Endothelial cell of umbilical vein (primary cell): ENCODE measurements at regions not wholly inside any gene's neighbourhood (a gene's known extent, or its start where the extent isn't known, plus 50 kb on each side); places are given as distances from the start of the nearest gene placed in this dataset.

Experiments
- BruUV-seq: library from RNA; stranded (reverse); fragments of 400-500 nt; replicated peaks from 2 replicates; lab custom pipeline; 2021; lab: Mats Ljungman, UMichigan
- CTCF ChIA-PET: fragments of 300-600, 350-600 bp; sonication (Branson Sonifier 250); formaldehyde crosslinking; loops from one replicate; lab custom pipeline; 2021; ENCODE audit warnings: antibody characterized with exemption, inconsistent platforms; lab: Charles Lee
- POLR2A ChIA-PET: fragments of 300-600, 350-600 bp; sonication (Branson Sonifier 250); formaldehyde crosslinking; loops from one replicate; lab custom pipeline; 2021; ENCODE audit warnings: antibody characterized with exemption, inconsistent platforms; lab: Charles Lee
- DNase-seq: peaks from one replicate; pipeline ENCODE4 v3.0.0-alpha.2; 2011; ENCODE audit warnings: low read depth, low spot score
- FAIRE-seq: peaks from 2 replicates; lab custom pipeline; 2011; peaks lifted over from hg19 to GRCh38; lab: Jason Lieb, UNC
- H2AFZ ChIP-seq: 2 replicates; pipeline ENCODE4 v1.6.0; 2012; ENCODE audit warnings: low read depth, low read length, control low read depth, inconsistent platforms
- H3K27ac ChIP-seq: 2 replicates; pipeline ENCODE4 v1.5.1; 2011; ENCODE audit warnings: low read depth, mild to moderate bottlenecking, control low read depth, low read length, moderate library complexity; ENCODE audit not compliant: insufficient read depth
- H3K27me3 ChIP-seq, 2 experiments: 2 replicates each; pipeline versions ENCODE4 v1.6.0 to v1.6.1; 2011; ENCODE audit warnings: low read length in 2 of 2, mixed read lengths in 1 of 2; ENCODE audit not compliant: control insufficient read depth in 2 of 2, insufficient read depth in 2 of 2
- H3K36me3 ChIP-seq, 2 experiments: 2 replicates in 1 of 2; 3 replicates in 1 of 2; pipeline ENCODE4 v1.5.1; 2011; ENCODE audit warnings: low read length in 2 of 2, mild to moderate bottlenecking in 1 of 2, moderate library complexity in 1 of 2; ENCODE audit not compliant: control insufficient read depth in 2 of 2, insufficient read depth in 2 of 2; ENCODE audit errors: extremely low read depth in 1 of 2
- H3K4me1 ChIP-seq: 3 replicates; pipeline ENCODE4 v1.5.1; 2011; ENCODE audit warnings: mild to moderate bottlenecking, low read length; ENCODE audit not compliant: control insufficient read depth, insufficient read depth; ENCODE audit errors: extremely low read depth
- H3K4me2 ChIP-seq: 2 replicates; pipeline ENCODE4 v1.6.1; 2011; ENCODE audit warnings: low read length, control low read depth, mixed read lengths; ENCODE audit not compliant: insufficient read depth
- H3K4me3 ChIP-seq, 3 experiments: fragments of 200-600 bp in 1 of 3; sonication (generic), shearing (Covaris generic) in 1 of 3; replicated peaks in 1 of 3; 2 replicates each; pipeline ENCODE4 v1.5.1; 2011 to 2016; ENCODE audit warnings: control low read depth in 3 of 3, low read length in 3 of 3, mild to moderate bottlenecking in 2 of 3, inconsistent platforms in 1 of 3, low read depth in 1 of 3, moderate library complexity in 1 of 3; ENCODE audit not compliant: insufficient read depth in 1 of 3
- H3K79me2 ChIP-seq: 2 replicates; pipeline ENCODE4 v1.6.0; 2012; ENCODE audit warnings: low read length, inconsistent platforms; ENCODE audit not compliant: control insufficient read depth, insufficient read depth
- H3K9ac ChIP-seq: replicated peaks from 2 replicates; pipeline ENCODE3; 2011; ENCODE audit warnings: low read length, control low read depth; ENCODE audit not compliant: insufficient read depth; ENCODE audit errors: extremely low read depth
- H3K9me1 ChIP-seq: replicated peaks from 3 replicates; pipeline ENCODE4 v1.6.0; 2011; ENCODE audit warnings: mild to moderate bottlenecking, low read length; ENCODE audit not compliant: control insufficient read depth, insufficient read depth; ENCODE audit errors: extremely low read depth
- H3K9me3 ChIP-seq: replicated peaks from 2 replicates; pipeline ENCODE4 v1.5.1; 2012; ENCODE audit warnings: low read length, inconsistent platforms; ENCODE audit not compliant: control insufficient read depth, insufficient read depth
- H4K20me1 ChIP-seq: replicated peaks from 2 replicates; pipeline ENCODE3; 2011; ENCODE audit warnings: mild to moderate bottlenecking, low read length; ENCODE audit not compliant: control insufficient read depth, insufficient read depth; ENCODE audit errors: extremely low read depth
- CTCF ChIP-seq, 2 donors: IDR thresholded peaks; 1 replicate in 1 of 2; 2 replicates in 1 of 2; pipeline ENCODE4 v1.5.1; 2011; ENCODE audit warnings: low read length in 2 of 2, mild to moderate bottlenecking in 2 of 2, moderate library complexity in 2 of 2, control low read depth in 1 of 2, inconsistent platforms in 1 of 2, low read depth in 1 of 2; ENCODE audit not compliant: insufficient read depth in 1 of 2; ENCODE audit errors: extremely low read depth in 1 of 2
- EZH2 ChIP-seq: IDR thresholded peaks from 2 replicates; pipeline ENCODE4 v1.6.1; 2012; ENCODE audit warnings: borderline replicate concordance, low read depth, mild to moderate bottlenecking, moderate library complexity, low read length, inconsistent platforms; ENCODE audit not compliant: severe bottlenecking
- FOS ChIP-seq: IDR thresholded peaks from 2 replicates; pipeline ENCODE4 v1.6.1; 2011; ENCODE audit warnings: mild to moderate bottlenecking, low read length, moderate library complexity, borderline replicate concordance; ENCODE audit not compliant: insufficient read depth
- GATA2 ChIP-seq: IDR thresholded peaks from 2 replicates; pipeline ENCODE4 v1.7.0; 2011; ENCODE audit warnings: low read depth, mild to moderate bottlenecking, moderate library complexity, mixed read lengths, low read length; ENCODE audit not compliant: insufficient read length, insufficient read depth
- JUN ChIP-seq: IDR thresholded peaks from 2 replicates; pipeline ENCODE4 v1.6.1; 2011; ENCODE audit warnings: borderline replicate concordance, low read depth; ENCODE audit not compliant: insufficient read length, insufficient read depth
- MAX ChIP-seq: IDR thresholded peaks from 2 replicates; pipeline ENCODE4 v1.6.1; 2011; ENCODE audit not compliant: insufficient read depth, insufficient read length
- MYC ChIP-seq: IDR thresholded peaks from one replicate; pipeline ENCODE4 v1.6.1; 2011; ENCODE audit warnings: mild to moderate bottlenecking, low read depth, low read length
- POLR2A ChIP-seq: IDR thresholded peaks from 2 replicates; pipeline ENCODE4 v1.6.1; 2012; ENCODE audit warnings: low read depth, mild to moderate bottlenecking, control low read depth, low read length
- POLR2AphosphoS5 ChIP-seq: IDR thresholded peaks from 2 replicates; pipeline ENCODE4 v1.6.1; 2012; ENCODE audit warnings: low read depth, mild to moderate bottlenecking, control low read depth, low read length, moderate library complexity; ENCODE audit not compliant: insufficient read depth
- dilution Hi-C: fragments of 300-500 bp; cut with MboI; formaldehyde crosslinking; loops from one replicate; pipeline ENCODE4 v1.15.0; 2019; ENCODE audit warnings: low sequenced_read_pairs; ENCODE audit not compliant: extremely low pct_ligation_motif_present
- intact Hi-C: fragments of 100-400 bp; cut with micrococcal nuclease; formaldehyde crosslinking; loops from one replicate; pipeline ENCODE4 v1.10.0; 2022

- Histone ChIP-seq H3K4me1 (no peaks in the 10 kb centered on the region), H2AFZ (no peak overlapping the region), H3K36me3 (no peaks in the 10 kb centered on the region), H3K4me2 (no peak overlapping the region), H4K20me1 (no peaks in the 10 kb centered on the region), H3K27ac (no peak overlapping the region), H3K4me3 (no peak overlapping the region), H3K9me3 (no peaks in the 10 kb centered on the region), H3K79me2 (no peaks in the 10 kb centered on the region), H3K27me3 (peaks cover 22 to 33% of the 10 kb centered on the region in 2 experiments), H3K9me1 (no peaks in the 10 kb centered on the region), H3K9ac (no peak overlapping the region)
- no TSS peak for BruUV-seq
- ChIA-PET CTCF (no interaction called here), POLR2A (no interaction called here)
- FAIRE-seq (no peak), DNase-seq (no peak)
- TF ChIP-seq CTCF (IDR thresholded peaks at IDR 0.05; ENCODE audit: extremely low read depth in 1 of 2, insufficient read depth in 1 of 2, low read depth in 1 of 2, low read length in 2 of 2) (no peak), POLR2AphosphoS5 (no peak), EZH2 (no peak), POLR2A (no peak), MYC (no peak), MAX (no peak), JUN (no peak), GATA2 (no peak), FOS (no peak)
- dilution Hi-C loops (no loop called here), intact Hi-C loops (no loop called here)
These were observed 73.3 kb upstream of the TNKS2 start for GRCh38 chr10:91724933-91725332.
